ENCODE measurements at regions not wholly inside any gene's neighbourhood (a gene's known extent, or its start where the extent isn't known, plus 50 kb on each side); places are given as distances from the start of the nearest gene placed in this dataset.

DNA sequence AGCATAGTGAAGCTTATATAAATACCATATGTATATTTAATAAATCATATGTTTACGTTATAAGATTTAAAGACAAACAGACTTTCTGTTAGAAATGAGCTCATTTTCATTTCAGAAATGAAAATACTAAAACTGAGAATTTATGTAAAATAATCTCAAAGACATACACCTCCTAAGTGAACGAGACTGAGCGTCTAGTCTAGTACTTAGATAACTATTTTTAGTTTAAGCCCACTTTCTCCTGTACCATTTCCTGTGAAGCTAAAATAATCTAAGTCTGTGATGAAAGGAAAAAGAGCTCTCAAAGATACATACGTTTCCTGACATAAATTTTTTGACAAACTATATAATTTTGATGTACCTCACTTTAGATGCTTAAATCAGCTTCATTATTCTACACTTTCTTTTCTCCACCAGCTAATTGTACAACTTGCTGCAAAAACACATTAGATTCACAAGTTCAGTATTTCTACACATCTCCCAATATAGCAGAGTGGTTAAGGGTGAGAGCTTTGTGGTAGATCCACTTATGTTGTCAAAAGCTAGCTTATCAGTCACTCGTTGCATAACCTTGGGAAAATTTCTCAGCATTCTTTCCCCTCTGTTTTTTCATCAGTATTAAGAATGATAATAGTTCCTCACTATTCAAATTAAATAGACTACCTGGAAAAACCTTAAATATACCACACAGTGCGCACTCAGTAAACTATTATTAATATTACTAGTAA is 703.0 kb downstream of the PLOD2 start:
- TF ChIP-seq, protein P1, sequence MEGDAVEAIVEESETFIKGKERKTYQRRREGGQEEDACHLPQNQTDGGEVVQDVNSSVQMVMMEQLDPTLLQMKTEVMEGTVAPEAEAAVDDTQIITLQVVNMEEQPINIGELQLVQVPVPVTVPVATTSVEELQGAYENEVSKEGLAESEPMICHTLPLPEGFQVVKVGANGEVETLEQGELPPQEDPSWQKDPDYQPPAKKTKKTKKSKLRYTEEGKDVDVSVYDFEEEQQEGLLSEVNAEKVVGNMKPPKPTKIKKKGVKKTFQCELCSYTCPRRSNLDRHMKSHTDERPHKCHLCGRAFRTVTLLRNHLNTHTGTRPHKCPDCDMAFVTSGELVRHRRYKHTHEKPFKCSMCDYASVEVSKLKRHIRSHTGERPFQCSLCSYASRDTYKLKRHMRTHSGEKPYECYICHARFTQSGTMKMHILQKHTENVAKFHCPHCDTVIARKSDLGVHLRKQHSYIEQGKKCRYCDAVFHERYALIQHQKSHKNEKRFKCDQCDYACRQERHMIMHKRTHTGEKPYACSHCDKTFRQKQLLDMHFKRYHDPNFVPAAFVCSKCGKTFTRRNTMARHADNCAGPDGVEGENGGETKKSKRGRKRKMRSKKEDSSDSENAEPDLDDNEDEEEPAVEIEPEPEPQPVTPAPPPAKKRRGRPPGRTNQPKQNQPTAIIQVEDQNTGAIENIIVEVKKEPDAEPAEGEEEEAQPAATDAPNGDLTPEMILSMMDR (conservative IDR thresholded peaks at IDR 0.05 in 1 of 2, IDR thresholded peaks at IDR 0.05 in 1 of 2; ENCODE audit: low read depth in 1 of 2, low read length in 2 of 2) = no peak
- TF ChIP-seq EZH2 (IDR thresholded peaks at IDR 0.05; ENCODE audit: low read length, missing control alignments) = no peak
